DND-41 (cell line): ENCODE measurements at regions not wholly inside any gene's neighbourhood (a gene's known extent, or its start where the extent isn't known, plus 50 kb on each side); places are given as distances from the start of the nearest gene placed in this dataset.

Experiments used
- EZH2 ChIP-seq: IDR thresholded peaks from 3 replicates; pipeline ENCODE4 v1.6.1; 2012; ENCODE audit warnings: borderline replicate concordance, low read depth, mild to moderate bottlenecking, moderate library complexity, low read length, inconsistent platforms; ENCODE audit not compliant: severe bottlenecking
- TF ChIP-seq, protein P1 (sequence below): IDR thresholded peaks from 2 replicates; pipeline ENCODE4 v1.5.1; 2012; ENCODE audit warnings: borderline replicate concordance, low read length, moderate library complexity, mild to moderate bottlenecking; ENCODE audit not compliant: poor library complexity, severe bottlenecking; ENCODE audit errors: extremely low read depth

DNA sequence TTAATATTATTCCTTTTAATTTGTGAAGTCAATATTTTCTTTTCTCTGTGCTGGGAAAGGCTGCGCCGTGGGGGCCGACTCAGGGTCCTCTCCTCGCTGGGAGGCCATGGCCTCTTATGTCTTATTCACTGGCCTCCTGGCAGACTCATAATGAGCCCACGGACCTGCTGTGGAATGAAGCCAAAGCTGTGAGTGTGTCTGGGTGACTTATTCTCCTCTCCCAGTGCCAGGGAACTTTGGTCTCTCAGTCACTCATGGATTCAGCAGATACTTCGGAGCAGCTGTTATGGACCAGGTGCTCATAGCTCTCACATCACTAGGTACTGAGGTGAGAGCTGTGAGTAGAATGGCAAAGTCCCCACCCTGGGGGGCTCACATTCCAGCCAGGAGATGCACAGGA lies 297.6 kb downstream of the CDH26 start:
- TF ChIP-seq, protein P1, sequence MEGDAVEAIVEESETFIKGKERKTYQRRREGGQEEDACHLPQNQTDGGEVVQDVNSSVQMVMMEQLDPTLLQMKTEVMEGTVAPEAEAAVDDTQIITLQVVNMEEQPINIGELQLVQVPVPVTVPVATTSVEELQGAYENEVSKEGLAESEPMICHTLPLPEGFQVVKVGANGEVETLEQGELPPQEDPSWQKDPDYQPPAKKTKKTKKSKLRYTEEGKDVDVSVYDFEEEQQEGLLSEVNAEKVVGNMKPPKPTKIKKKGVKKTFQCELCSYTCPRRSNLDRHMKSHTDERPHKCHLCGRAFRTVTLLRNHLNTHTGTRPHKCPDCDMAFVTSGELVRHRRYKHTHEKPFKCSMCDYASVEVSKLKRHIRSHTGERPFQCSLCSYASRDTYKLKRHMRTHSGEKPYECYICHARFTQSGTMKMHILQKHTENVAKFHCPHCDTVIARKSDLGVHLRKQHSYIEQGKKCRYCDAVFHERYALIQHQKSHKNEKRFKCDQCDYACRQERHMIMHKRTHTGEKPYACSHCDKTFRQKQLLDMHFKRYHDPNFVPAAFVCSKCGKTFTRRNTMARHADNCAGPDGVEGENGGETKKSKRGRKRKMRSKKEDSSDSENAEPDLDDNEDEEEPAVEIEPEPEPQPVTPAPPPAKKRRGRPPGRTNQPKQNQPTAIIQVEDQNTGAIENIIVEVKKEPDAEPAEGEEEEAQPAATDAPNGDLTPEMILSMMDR: no peak
- no peak for TF ChIP-seq EZH2
